Endothelial cell of umbilical vein (primary cell): ENCODE measurements at regions not wholly inside any gene's neighbourhood (a gene's known extent, or its start where the extent isn't known, plus 50 kb on each side); places are given as distances from the start of the nearest gene placed in this dataset.

Experiments
- BruUV-seq: library from RNA; stranded (reverse); fragments of 400-500 nt; replicated peaks from 2 replicates; lab custom pipeline; 2021; lab: Mats Ljungman, UMichigan
- CTCF ChIA-PET: fragments of 300-600, 350-600 bp; sonication (Branson Sonifier 250); formaldehyde crosslinking; loops from one replicate; lab custom pipeline; 2021; ENCODE audit warnings: antibody characterized with exemption, inconsistent platforms; lab: Charles Lee
- POLR2A ChIA-PET: fragments of 300-600, 350-600 bp; sonication (Branson Sonifier 250); formaldehyde crosslinking; loops from one replicate; lab custom pipeline; 2021; ENCODE audit warnings: antibody characterized with exemption, inconsistent platforms; lab: Charles Lee
- DNase-seq: peaks from one replicate; pipeline ENCODE4 v3.0.0-alpha.2; 2011; ENCODE audit warnings: low read depth, low spot score
- FAIRE-seq: peaks from 2 replicates; lab custom pipeline; 2011; peaks lifted over from hg19 to GRCh38; lab: Jason Lieb, UNC
- H2AFZ ChIP-seq: 2 replicates; pipeline ENCODE4 v1.6.0; 2012; ENCODE audit warnings: low read depth, low read length, control low read depth, inconsistent platforms
- H3K27ac ChIP-seq: 2 replicates; pipeline ENCODE4 v1.5.1; 2011; ENCODE audit warnings: low read depth, mild to moderate bottlenecking, control low read depth, low read length, moderate library complexity; ENCODE audit not compliant: insufficient read depth
- H3K27me3 ChIP-seq, 2 experiments: 2 replicates each; pipeline versions ENCODE4 v1.6.0 to v1.6.1; 2011; ENCODE audit warnings: low read length in 2 of 2, mixed read lengths in 1 of 2; ENCODE audit not compliant: control insufficient read depth in 2 of 2, insufficient read depth in 2 of 2
- H3K36me3 ChIP-seq, 2 experiments: 2 replicates in 1 of 2; 3 replicates in 1 of 2; pipeline ENCODE4 v1.5.1; 2011; ENCODE audit warnings: low read length in 2 of 2, mild to moderate bottlenecking in 1 of 2, moderate library complexity in 1 of 2; ENCODE audit not compliant: control insufficient read depth in 2 of 2, insufficient read depth in 2 of 2; ENCODE audit errors: extremely low read depth in 1 of 2
- H3K4me1 ChIP-seq: 3 replicates; pipeline ENCODE4 v1.5.1; 2011; ENCODE audit warnings: mild to moderate bottlenecking, low read length; ENCODE audit not compliant: control insufficient read depth, insufficient read depth; ENCODE audit errors: extremely low read depth
- H3K4me2 ChIP-seq: 2 replicates; pipeline ENCODE4 v1.6.1; 2011; ENCODE audit warnings: low read length, control low read depth, mixed read lengths; ENCODE audit not compliant: insufficient read depth
- H3K4me3 ChIP-seq, 3 experiments: fragments of 200-600 bp in 1 of 3; sonication (generic), shearing (Covaris generic) in 1 of 3; replicated peaks in 1 of 3; 2 replicates each; pipeline ENCODE4 v1.5.1; 2011 to 2016; ENCODE audit warnings: control low read depth in 3 of 3, low read length in 3 of 3, mild to moderate bottlenecking in 2 of 3, inconsistent platforms in 1 of 3, low read depth in 1 of 3, moderate library complexity in 1 of 3; ENCODE audit not compliant: insufficient read depth in 1 of 3
- H3K79me2 ChIP-seq: 2 replicates; pipeline ENCODE4 v1.6.0; 2012; ENCODE audit warnings: low read length, inconsistent platforms; ENCODE audit not compliant: control insufficient read depth, insufficient read depth
- H3K9ac ChIP-seq: replicated peaks from 2 replicates; pipeline ENCODE3; 2011; ENCODE audit warnings: low read length, control low read depth; ENCODE audit not compliant: insufficient read depth; ENCODE audit errors: extremely low read depth
- H3K9me1 ChIP-seq: replicated peaks from 3 replicates; pipeline ENCODE4 v1.6.0; 2011; ENCODE audit warnings: mild to moderate bottlenecking, low read length; ENCODE audit not compliant: control insufficient read depth, insufficient read depth; ENCODE audit errors: extremely low read depth
- H3K9me3 ChIP-seq: replicated peaks from 2 replicates; pipeline ENCODE4 v1.5.1; 2012; ENCODE audit warnings: low read length, inconsistent platforms; ENCODE audit not compliant: control insufficient read depth, insufficient read depth
- H4K20me1 ChIP-seq: replicated peaks from 2 replicates; pipeline ENCODE3; 2011; ENCODE audit warnings: mild to moderate bottlenecking, low read length; ENCODE audit not compliant: control insufficient read depth, insufficient read depth; ENCODE audit errors: extremely low read depth
- CTCF ChIP-seq, 2 donors: IDR thresholded peaks; 1 replicate in 1 of 2; 2 replicates in 1 of 2; pipeline ENCODE4 v1.5.1; 2011; ENCODE audit warnings: low read length in 2 of 2, mild to moderate bottlenecking in 2 of 2, moderate library complexity in 2 of 2, control low read depth in 1 of 2, inconsistent platforms in 1 of 2, low read depth in 1 of 2; ENCODE audit not compliant: insufficient read depth in 1 of 2; ENCODE audit errors: extremely low read depth in 1 of 2
- EZH2 ChIP-seq: IDR thresholded peaks from 2 replicates; pipeline ENCODE4 v1.6.1; 2012; ENCODE audit warnings: borderline replicate concordance, low read depth, mild to moderate bottlenecking, moderate library complexity, low read length, inconsistent platforms; ENCODE audit not compliant: severe bottlenecking
- GATA2 ChIP-seq: IDR thresholded peaks from 2 replicates; pipeline ENCODE4 v1.7.0; 2011; ENCODE audit warnings: low read depth, mild to moderate bottlenecking, moderate library complexity, mixed read lengths, low read length; ENCODE audit not compliant: insufficient read length, insufficient read depth
- JUN ChIP-seq: IDR thresholded peaks from 2 replicates; pipeline ENCODE4 v1.6.1; 2011; ENCODE audit warnings: borderline replicate concordance, low read depth; ENCODE audit not compliant: insufficient read length, insufficient read depth
- MAX ChIP-seq: IDR thresholded peaks from 2 replicates; pipeline ENCODE4 v1.6.1; 2011; ENCODE audit not compliant: insufficient read depth, insufficient read length
- MYC ChIP-seq: IDR thresholded peaks from one replicate; pipeline ENCODE4 v1.6.1; 2011; ENCODE audit warnings: mild to moderate bottlenecking, low read depth, low read length
- POLR2A ChIP-seq: IDR thresholded peaks from 2 replicates; pipeline ENCODE4 v1.6.1; 2012; ENCODE audit warnings: low read depth, mild to moderate bottlenecking, control low read depth, low read length
- dilution Hi-C: fragments of 300-500 bp; cut with MboI; formaldehyde crosslinking; loops from one replicate; pipeline ENCODE4 v1.15.0; 2019; ENCODE audit warnings: low sequenced_read_pairs; ENCODE audit not compliant: extremely low pct_ligation_motif_present
- intact Hi-C: fragments of 100-400 bp; cut with micrococcal nuclease; formaldehyde crosslinking; loops from one replicate; pipeline ENCODE4 v1.10.0; 2022

- no peaks in the 10 kb centered on the region for H3K36me3 ChIP-seq
- no peaks in the 10 kb centered on the region for H3K4me1 ChIP-seq
- no peaks in the 10 kb centered on the region for H4K20me1 ChIP-seq
- H3K79me2 ChIP-seq: no peaks in the 10 kb centered on the region
- no TSS peak for BruUV-seq
- ChIA-PET POLR2A (no interaction called here), CTCF (no interaction called here)
- H3K27me3 ChIP-seq: no peaks in the 10 kb centered on the region
- dilution Hi-C loops (no loop called here), intact Hi-C loops (no loop called here)
- no peak overlapping the region for H2AFZ ChIP-seq
- H3K9me1 ChIP-seq: no peaks in the 10 kb centered on the region
- FAIRE-seq (no peak), DNase-seq (no peak)
- TF ChIP-seq POLR2A (no peak), MAX (no peak), JUN (no peak), CTCF (IDR thresholded peaks at IDR 0.05; ENCODE audit: extremely low read depth in 1 of 2, insufficient read depth in 1 of 2, low read depth in 1 of 2, low read length in 2 of 2) (no peak), MYC (no peak), EZH2 (no peak), GATA2 (no peak)
- H3K27ac ChIP-seq: no peak overlapping the region
- H3K4me3 ChIP-seq: no peak overlapping the region
- H3K4me2 ChIP-seq: no peak overlapping the region
- no peak overlapping the region for H3K9ac ChIP-seq
- no peaks in the 10 kb centered on the region for H3K9me3 ChIP-seq
Observed at GRCh38 chr9:135247227-135247930, 159.9 kb downstream of the OLFM1 start.
